AG04450 (cell line): ENCODE measurements at regions not wholly inside any gene's neighbourhood (a gene's known extent, or its start where the extent isn't known, plus 50 kb on each side); places are given as distances from the start of the nearest gene placed in this dataset.
"Not testable (repeated sequence)": the region's sequence is repeated elsewhere in the genome, so short reads cannot be mapped to it uniquely, and the experiment has no call there.

Source experiments
- CTCF ChIA-PET: fragments of 300-600, 350-600 bp; formaldehyde crosslinking; extraction: SDS; loops from one replicate; lab custom pipeline; 2022; ENCODE audit warnings: antibody characterized with exemption, inconsistent platforms; lab: Charles Lee
- POLR2A ChIA-PET: fragments of 350-600 bp; formaldehyde crosslinking; extraction: SDS; loops from one replicate; lab custom pipeline; 2021; ENCODE audit warnings: antibody characterized with exemption, inconsistent platforms; lab: Yijun Ruan, JAX
- DNase-seq: peaks from one replicate; pipeline ENCODE4 v3.0.0-alpha.2; 2011; ENCODE audit warnings: low read depth, low spot score
- H3K27ac ChIP-seq: one replicate; pipeline ENCODE4 v1.5.1; 2012; ENCODE audit warnings: low read depth, low read length, control low read depth
- H3K27me3 ChIP-seq: one replicate; pipeline ENCODE4 v1.6.0; 2012; ENCODE audit warnings: low read length; ENCODE audit not compliant: control insufficient read depth, insufficient read depth
- H3K4me3 ChIP-seq: 2 replicates; pipeline ENCODE4 v1.5.1; 2011; ENCODE audit warnings: mild to moderate bottlenecking, low read depth, low read length, control low read depth
- H3K9me3 ChIP-seq: 2 replicates; pipeline ENCODE4 v1.5.1; 2012; ENCODE audit warnings: low read length; ENCODE audit not compliant: control insufficient read depth, insufficient read depth
- CTCF ChIP-seq: IDR thresholded peaks from 2 replicates; pipeline ENCODE4 v1.5.1; 2011; ENCODE audit warnings: low read depth, low read length, control low read depth, inconsistent platforms

- DNase-seq: no peak
- H3K27me3 ChIP-seq: peaks cover 9% of the 10 kb centered on the region
- no peak for TF ChIP-seq CTCF
- H3K9me3 ChIP-seq: peaks cover 16% of the 10 kb centered on the region
- ChIA-PET CTCF (no interaction called here), POLR2A (no interaction called here)
- no peak overlapping the region for H3K27ac ChIP-seq
- no peak overlapping the region for H3K4me3 ChIP-seq
Observed at GRCh38 chr9:129301941-129302340, 123.9 kb upstream of the IER5L start.

GRCh38 chr9:129296195-129296594, 118.1 kb upstream of the IER5L start:
- DNase-seq, H3K27me3 ChIP-seq, CTCF ChIA-PET, POLR2A ChIA-PET, H3K9me3 ChIP-seq, H3K27ac ChIP-seq, H3K4me3 ChIP-seq: not testable (repeated sequence)

- H3K4me3 ChIP-seq: no peak overlapping the region
- no peak for DNase-seq
- no peak for TF ChIP-seq CTCF
- peaks cover 3% of the 10 kb centered on the region for H3K9me3 ChIP-seq
- POLR2A ChIA-PET: no interaction called here
- CTCF ChIA-PET: no interaction called here
- peaks cover 4% of the 10 kb centered on the region for H3K27me3 ChIP-seq
- H3K27ac ChIP-seq: no peak overlapping the region
Observed at GRCh38 chr9:129291041-129291501, 113.0 kb upstream of the IER5L start.

GRCh38 chr9:129290606-129291005, 112.5 kb upstream of the IER5L start:
- TF ChIP-seq CTCF: no peak
- H3K9me3 ChIP-seq: peaks cover 3% of the 10 kb centered on the region
- no peak for DNase-seq
- no peak overlapping the region for H3K27ac ChIP-seq
- POLR2A ChIA-PET: no interaction called here
- no peak overlapping the region for H3K4me3 ChIP-seq
- CTCF ChIA-PET: no interaction called here
- peaks cover 4% of the 10 kb centered on the region for H3K27me3 ChIP-seq

- ChIA-PET POLR2A (no interaction called here), CTCF (no interaction called here)
- no peak overlapping the region for H3K4me3 ChIP-seq
- no peak overlapping the region for H3K27ac ChIP-seq
- DNase-seq: no peak
- peaks cover 2% of the 10 kb centered on the region for H3K27me3 ChIP-seq
- TF ChIP-seq CTCF: no peak
- H3K9me3 ChIP-seq: peaks cover 1% of the 10 kb centered on the region
Observed at GRCh38 chr9:129289883-129290282, 111.8 kb upstream of the IER5L start.
